SU-DHL-6 (cell line): ENCODE measurements at regions not wholly inside any gene's neighbourhood (a gene's known extent, or its start where the extent isn't known, plus 50 kb on each side); places are given as distances from the start of the nearest gene placed in this dataset.

ENCODE experiments used
- H2AFZ ChIP-seq: fragments of 200-600 bp; sonication (generic); 2 replicates; pipeline ENCODE4 v1.6.1; 2014; ENCODE audit warnings: low read depth, mild to moderate bottlenecking, moderate library complexity, mixed read lengths, antibody characterized with exemption, low read length; ENCODE audit not compliant: severe bottlenecking
- H3F3A ChIP-seq: fragments of 200-600 bp; shearing (Covaris generic); 2 replicates; pipeline ENCODE4 v1.6.0; 2016; ENCODE audit warnings: antibody characterized with exemption, mild to moderate bottlenecking; ENCODE audit not compliant: insufficient read depth
- H3K27ac ChIP-seq: fragments of 200-600 bp; sonication (generic); 2 replicates; pipeline ENCODE4 v1.5.1; 2016; ENCODE audit warnings: low read depth, mild to moderate bottlenecking, low read length, moderate library complexity, mixed read lengths
- H3K27me3 ChIP-seq: fragments of 200-600 bp; sonication (generic), shearing (Covaris generic); 2 replicates; pipeline ENCODE4 v1.6.0; 2014; ENCODE audit warnings: mild to moderate bottlenecking, low read length
- H3K36me3 ChIP-seq: fragments of 200-600 bp; sonication (generic); 2 replicates; pipeline ENCODE4 v1.6.1; 2014; ENCODE audit warnings: mild to moderate bottlenecking, low read length, mixed read lengths
- H3K4me2 ChIP-seq: fragments of 300-600, 200-600 bp; shearing (Covaris generic), sonication (generic); 2 replicates; pipeline ENCODE4 v1.6.0; 2014; ENCODE audit warnings: low read length, low read depth, mild to moderate bottlenecking; ENCODE audit not compliant: poor library complexity, severe bottlenecking
- H3K4me3 ChIP-seq: fragments of 200-600 bp; sonication (generic); 2 replicates; pipeline ENCODE4 v1.5.1; 2014; ENCODE audit warnings: antibody characterized with exemption, low read length, mild to moderate bottlenecking, mixed read lengths; ENCODE audit not compliant: insufficient read depth, poor library complexity, severe bottlenecking
- H3K79me2 ChIP-seq: fragments of 200-600 bp; sonication (generic); 2 replicates; pipeline ENCODE4 v1.6.1; 2014; ENCODE audit warnings: mild to moderate bottlenecking, low read length, moderate library complexity; ENCODE audit not compliant: insufficient read depth
- H3K9ac ChIP-seq: fragments of 200-600 bp; sonication (generic); 2 replicates; pipeline ENCODE4 v1.7.0; 2014; ENCODE audit warnings: mild to moderate bottlenecking, low read length
- H3K9me2 ChIP-seq: fragments of 200-600 bp; sonication (generic); replicated peaks from 2 replicates; pipeline ENCODE4 v1.6.1; 2014; ENCODE audit warnings: low read length; ENCODE audit not compliant: insufficient read depth
- H3K9me3 ChIP-seq: fragments of 200-600 bp; sonication (generic); 2 replicates; pipeline ENCODE4 v1.6.1; 2014; ENCODE audit warnings: low read length, mixed read lengths; ENCODE audit not compliant: insufficient read depth
- H4K20me1 ChIP-seq: fragments of 200-600 bp; sonication (generic); 2 replicates; pipeline ENCODE4 v1.6.1; 2014; ENCODE audit warnings: low read depth, mild to moderate bottlenecking, antibody characterized with exemption, low read length, moderate library complexity, mixed read lengths
- CTCF ChIP-seq: fragments of 200-600 bp; sonication (generic); IDR thresholded peaks from one replicate; pipeline ENCODE4 v1.5.1; 2017; ENCODE audit warnings: antibody characterized with exemption, mild to moderate bottlenecking, low read length, moderate library complexity; ENCODE audit not compliant: insufficient read depth, poor library complexity, severe bottlenecking
- EZH2phosphoT487 ChIP-seq: fragments of 200-600 bp; sonication (generic), shearing (Covaris generic); conservative IDR thresholded peaks from 2 replicates; pipeline ENCODE4 v1.6.1; 2018; ENCODE audit warnings: mild to moderate bottlenecking, antibody characterized with exemption, low read length, moderate library complexity, mixed read lengths

- H4K20me1 ChIP-seq = no peaks in the 10 kb centered on the region
These were observed 1413.1 kb upstream of the CDH9 start for GRCh38 chr5:28451483-28451882.

GRCh38 chr5:28450997-28451396 is 1412.6 kb upstream of the CDH9 start:
- Histone ChIP-seq H3K9ac (no peak overlapping the region), H3K79me2 (no peaks in the 10 kb centered on the region), H3K27ac (no peak overlapping the region), H2AFZ (no peak overlapping the region), H3K4me3 (no peak overlapping the region), H3K36me3 (no peaks in the 10 kb centered on the region), H3K27me3 (no peaks in the 10 kb centered on the region), H3K4me2 (no peak overlapping the region), H3K9me3 (0 out of 2 replicates have a peak, but pooled peaks cover 4% of the 10 kb centered on the region), H4K20me1 (no peaks in the 10 kb centered on the region), H3F3A (no peaks in the 10 kb centered on the region), H3K9me2 (no peaks in the 10 kb centered on the region)
- TF ChIP-seq CTCF (no peak), EZH2phosphoT487 (no peak)

More at GRCh38 chr5:28451483-28451882, 1413.1 kb upstream of the CDH9 start:
- no peaks in the 10 kb centered on the region for H3K36me3 ChIP-seq
- H3K9me3 ChIP-seq = 0 out of 2 replicates have a peak, but pooled peaks cover 4% of the 10 kb centered on the region
- H3K27ac ChIP-seq = no peak overlapping the region
- H3F3A ChIP-seq = no peaks in the 10 kb centered on the region
- no peaks in the 10 kb centered on the region for H3K27me3 ChIP-seq
- no peak overlapping the region for H3K4me2 ChIP-seq
- H2AFZ ChIP-seq = no peak overlapping the region
- no peaks in the 10 kb centered on the region for H3K9me2 ChIP-seq
- no peak overlapping the region for H3K9ac ChIP-seq
- no peaks in the 10 kb centered on the region for H3K79me2 ChIP-seq
- TF ChIP-seq EZH2phosphoT487 (no peak), CTCF (no peak)
- no peak overlapping the region for H3K4me3 ChIP-seq

GRCh38 chr5:28448791-28449190 is 1410.4 kb upstream of the CDH9 start:
- no peak overlapping the region for H3K27ac ChIP-seq

More at GRCh38 chr5:28448791-28449190, 1410.4 kb upstream of the CDH9 start:
- no peaks in the 10 kb centered on the region for H3K9me2 ChIP-seq
- no peak overlapping the region for H3K4me2 ChIP-seq
- no peak for TF ChIP-seq EZH2phosphoT487
- no peak for TF ChIP-seq CTCF
- H3K27me3 ChIP-seq = no peaks in the 10 kb centered on the region
- no peak overlapping the region for H2AFZ ChIP-seq
- H4K20me1 ChIP-seq = no peaks in the 10 kb centered on the region
- H3K36me3 ChIP-seq = no peaks in the 10 kb centered on the region
- 0 out of 2 replicates have a peak, but pooled peaks cover 4% of the 10 kb centered on the region for H3K9me3 ChIP-seq
- H3K79me2 ChIP-seq = no peaks in the 10 kb centered on the region
- H3K9ac ChIP-seq = no peak overlapping the region
- no peaks in the 10 kb centered on the region for H3F3A ChIP-seq
- H3K4me3 ChIP-seq = no peak overlapping the region
